T-helper 9 cell (primary cell): ENCODE measurements at regions not wholly inside any gene's neighbourhood (a gene's known extent, or its start where the extent isn't known, plus 50 kb on each side); places are given as distances from the start of the nearest gene placed in this dataset.
"Not testable (repeated sequence)": the region's sequence is repeated elsewhere in the genome, so short reads cannot be mapped to it uniquely, and the experiment has no call there.

ENCODE experiments used
- DNase-seq: peaks from one replicate; pipeline ENCODE4 v3.0.0-alpha.2; 2020

DNA sequence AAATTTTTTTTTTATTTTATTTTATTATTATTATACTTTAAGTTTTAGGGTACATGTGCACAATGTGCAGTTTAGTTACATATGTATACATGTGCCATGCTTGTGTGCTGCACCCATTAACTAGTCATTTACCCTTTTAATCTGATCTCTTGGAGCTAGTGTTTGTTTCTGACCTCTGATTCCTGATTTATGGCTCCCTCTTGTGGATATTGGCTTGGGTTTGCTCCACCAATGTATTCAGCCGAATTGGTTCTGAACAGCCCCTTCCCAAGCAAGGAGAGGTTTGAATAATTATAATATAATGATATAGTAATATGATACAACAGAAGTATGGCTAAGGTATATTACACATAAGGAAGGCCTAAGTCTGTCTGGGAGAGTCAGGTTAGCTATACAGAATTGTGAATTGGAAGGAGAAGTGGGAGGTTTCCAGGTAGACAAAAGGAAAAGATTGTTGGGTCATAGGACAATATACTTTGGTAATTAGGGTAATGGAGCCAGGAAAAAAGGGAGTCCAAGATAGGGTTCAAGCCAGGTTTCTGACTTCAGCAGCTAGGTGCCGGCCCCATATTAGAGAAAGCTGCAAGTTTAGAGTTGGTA is 53.1 kb upstream of the HMCN1 start:
- DNase-seq, result no peak

DNA sequence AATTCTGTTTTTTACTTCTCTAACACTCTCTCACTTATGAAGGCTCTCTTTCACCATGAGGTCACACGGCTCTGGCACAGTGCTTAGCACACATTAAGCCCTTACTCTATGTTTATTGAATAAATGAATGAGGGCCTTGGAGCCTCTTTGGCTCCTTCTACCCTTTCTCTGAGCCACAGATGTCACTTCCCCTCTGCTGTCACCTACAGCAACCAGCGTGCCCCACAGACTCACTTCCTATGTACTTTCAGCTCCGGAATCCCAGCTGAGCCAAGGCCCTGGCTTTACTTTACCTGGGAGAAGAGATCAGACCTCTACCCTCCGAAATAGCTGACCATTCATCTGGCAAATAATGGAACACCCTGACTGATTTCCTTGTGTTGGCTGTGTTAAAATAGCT is 53.7 kb upstream of the HMCN1 start:
- DNase-seq, result no peak

DNA sequence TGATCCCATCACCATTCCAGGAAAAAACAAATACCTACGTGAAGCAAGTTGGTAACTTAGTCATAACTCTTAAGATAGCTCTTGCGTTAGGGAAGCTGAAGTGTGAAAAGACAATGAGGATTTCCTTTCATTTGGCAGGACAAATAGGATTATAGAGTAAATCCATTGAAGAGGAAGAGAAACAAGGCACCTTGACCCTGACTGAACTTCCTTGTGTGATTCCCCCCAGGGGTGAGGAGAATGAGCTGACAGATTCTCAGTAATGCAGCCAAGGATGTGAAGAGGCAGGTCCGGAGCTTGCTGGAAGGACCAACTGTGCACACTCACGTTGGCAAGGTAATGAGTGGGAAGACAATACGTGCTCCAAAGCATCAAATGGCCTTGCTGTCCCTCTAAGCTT is 55.0 kb upstream of the HMCN1 start:
- no peak for DNase-seq

DNA sequence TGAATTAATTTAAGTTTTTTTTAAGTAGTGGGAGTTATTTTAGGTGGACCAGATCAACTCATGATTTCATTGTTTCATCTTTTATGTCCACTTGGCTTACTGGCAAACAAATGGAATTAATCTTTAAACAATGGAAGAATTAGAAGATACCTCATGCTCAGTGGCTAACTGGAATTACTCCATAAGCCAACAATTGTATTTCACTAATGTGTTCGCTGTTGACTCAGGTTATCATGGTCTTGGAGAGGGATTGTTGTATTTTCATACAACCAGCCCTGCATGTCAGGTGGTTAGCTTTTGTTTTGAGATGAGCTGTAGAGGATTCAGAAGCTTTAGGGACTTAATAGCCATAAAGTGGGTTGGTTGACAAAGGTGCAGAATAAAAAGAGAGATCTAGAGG is 57.2 kb upstream of the HMCN1 start:
- DNase-seq, result no peak

DNA sequence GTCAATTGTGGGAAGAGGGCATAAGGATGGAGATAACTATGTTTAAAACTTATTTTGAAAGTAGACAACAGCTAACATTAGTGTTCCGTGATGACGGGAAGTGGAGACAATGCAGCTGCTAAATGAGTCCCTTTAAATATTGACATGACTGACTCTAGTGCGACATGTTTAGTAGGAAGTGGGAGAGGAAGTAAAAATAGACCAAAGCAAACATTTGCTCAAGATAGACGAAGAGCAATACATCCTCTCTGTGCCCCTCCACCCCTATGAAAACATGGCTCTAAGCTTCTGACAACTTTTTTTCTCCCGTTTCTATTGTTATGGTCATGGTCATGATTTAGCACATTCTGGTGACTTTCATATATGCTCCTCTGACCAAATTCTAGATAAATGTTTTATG is 60.0 kb upstream of the HMCN1 start:
- no peak for DNase-seq

DNA sequence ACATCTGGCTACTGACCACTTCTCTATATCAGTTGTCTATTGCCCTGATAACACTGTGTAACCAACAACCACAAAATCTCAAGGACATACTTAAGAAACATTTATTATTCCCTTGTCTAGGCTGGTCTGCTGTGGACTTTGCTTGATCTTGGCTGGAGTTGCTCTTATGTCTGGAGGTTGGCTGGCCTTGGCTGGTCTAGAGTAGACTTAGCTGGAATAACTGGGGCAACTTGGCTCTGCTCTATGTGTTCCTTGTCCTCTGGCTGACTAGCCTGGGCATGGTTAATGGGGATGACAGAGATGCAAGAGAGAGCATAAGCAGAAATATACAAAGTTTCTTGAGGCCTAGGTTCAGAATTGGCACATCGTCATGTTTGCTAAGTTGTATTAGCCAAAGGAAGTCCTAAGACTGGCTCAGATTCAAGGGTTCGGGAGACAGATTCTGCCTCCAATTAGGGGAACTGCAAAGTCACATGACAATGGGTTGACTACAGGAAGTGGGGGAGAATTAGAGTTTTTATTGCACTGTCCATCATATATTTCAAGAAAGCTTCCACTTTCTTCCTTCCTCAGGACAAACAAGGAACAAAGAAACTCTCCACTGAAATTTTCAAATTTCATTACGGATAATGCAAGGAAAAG is 61.4 kb upstream of the HMCN1 start:
- no peak for DNase-seq

DNA sequence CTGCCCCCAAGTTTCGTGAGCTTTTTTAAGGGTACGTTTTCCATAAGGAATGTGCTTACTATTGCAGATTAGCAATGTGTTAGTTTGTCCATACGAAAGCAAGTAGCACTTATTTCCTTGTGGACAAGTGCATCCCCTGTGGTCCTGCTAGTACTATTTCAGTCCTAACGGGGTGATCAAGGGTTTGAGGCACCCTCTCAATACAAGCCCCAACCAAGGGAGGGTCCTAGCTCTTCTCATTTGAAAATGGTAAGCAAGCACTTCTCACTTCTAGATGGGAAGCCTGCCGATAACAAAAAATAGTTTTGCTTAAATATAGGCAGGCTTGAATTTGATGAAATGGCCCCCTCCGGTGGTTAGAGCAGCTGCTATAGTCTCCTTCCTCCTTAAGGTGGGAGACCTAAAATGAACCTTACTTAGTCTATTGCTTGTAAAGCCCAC is 64.0 kb upstream of the HMCN1 start:
- peak; percentile 35 for DNase-seq

DNA sequence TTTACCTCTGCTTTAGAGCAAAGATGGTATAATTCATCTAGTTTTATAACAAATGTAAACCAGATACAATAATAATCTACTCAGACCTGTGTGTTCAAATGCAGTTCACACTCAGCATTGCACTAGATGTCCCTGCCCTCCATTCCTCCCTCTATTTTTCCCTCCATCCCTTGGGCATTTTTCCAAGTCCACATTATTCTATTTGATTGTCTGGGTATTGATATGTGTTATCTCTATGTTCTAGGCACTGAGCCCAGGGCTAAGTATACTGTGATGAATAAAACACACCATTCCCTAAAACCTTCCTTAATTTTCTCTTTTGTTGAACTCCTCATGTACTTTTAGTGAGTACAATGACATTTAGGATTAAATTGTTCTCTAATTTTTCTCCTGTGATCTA is 66.2 kb upstream of the HMCN1 start:
- DNase-seq, result no peak

DNA sequence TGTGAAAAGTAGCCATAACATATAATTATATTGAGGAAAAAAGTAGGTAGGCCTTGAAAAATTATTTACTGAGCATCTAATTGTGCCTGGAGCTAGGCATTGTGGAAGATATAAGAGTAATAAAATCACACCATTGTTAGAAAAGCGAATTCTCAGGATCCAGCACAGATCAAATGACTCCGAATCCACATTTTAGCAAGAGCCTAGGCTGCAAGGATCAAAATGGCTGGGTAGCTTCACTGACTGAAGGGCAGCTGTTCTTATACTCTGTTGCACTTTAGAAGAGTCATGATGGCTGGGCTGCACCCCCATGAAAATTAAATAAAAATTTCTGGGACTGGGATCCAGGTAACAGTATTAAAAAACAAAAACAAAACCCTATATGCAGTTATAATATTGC is 67.6 kb upstream of the HMCN1 start:
- no peak for DNase-seq

DNA sequence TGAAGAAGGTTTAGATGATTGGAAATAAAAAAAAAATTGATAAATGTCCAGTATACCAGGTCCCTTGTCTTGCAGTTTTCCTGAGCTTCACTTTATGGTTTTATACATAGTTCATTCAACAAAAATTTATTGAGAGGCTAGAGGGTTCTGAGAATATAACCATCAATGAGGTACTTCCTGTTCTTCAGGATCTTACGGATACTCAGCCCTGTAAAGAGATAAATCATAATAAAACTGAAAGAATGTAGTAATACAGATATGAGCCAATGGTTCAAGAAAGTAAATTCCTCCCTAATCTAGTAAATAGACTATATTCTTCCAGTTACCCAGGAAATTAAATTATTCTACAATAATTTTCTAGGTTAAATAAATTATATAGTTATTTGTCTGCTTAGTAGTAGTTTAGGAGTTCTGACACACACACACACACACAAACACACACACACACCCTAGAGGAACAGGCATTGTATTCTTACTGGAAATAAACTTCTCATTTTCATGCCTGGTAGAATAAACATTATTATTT is 70.4 kb upstream of the HMCN1 start:
- DNase-seq, result no peak

DNA sequence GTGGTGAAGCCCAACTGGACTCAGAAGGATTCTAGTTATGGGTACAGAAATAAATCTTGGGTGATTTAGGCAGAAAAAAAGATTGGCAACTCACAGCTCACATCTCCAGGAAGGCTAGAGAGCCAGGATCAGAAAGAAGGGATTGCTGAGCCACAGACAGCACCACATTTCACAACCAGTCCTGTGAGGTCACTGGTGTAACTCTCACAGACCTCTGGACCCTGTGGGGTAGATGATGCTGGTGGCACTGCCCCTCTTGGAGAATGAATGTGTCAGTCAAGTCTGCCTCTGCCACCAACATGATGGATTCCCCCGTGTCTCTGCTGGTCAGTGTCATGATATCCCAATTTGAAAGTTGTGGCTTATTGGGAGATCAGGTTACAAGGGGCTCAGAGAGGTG is 70.9 kb upstream of the HMCN1 start:
- no peak for DNase-seq

DNA sequence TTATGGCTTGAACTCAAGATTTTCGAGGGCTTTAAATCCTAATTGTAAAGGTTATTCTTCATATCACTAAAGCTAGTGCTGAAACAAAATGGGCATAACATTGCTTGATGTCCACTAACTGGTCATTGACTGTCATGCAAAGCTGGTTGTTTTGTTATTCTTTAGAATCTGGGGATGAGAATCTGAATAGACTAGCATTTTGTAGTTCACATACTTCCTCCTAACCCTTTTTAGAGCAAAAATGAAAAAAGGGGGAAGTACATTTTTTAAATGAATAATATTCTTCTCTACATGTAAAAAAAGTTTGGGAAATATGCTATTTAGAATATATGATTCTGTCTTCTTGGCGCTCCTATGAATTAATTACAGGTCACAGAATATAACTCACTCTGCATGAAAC is 72.2 kb upstream of the HMCN1 start:
- no peak for DNase-seq

DNA sequence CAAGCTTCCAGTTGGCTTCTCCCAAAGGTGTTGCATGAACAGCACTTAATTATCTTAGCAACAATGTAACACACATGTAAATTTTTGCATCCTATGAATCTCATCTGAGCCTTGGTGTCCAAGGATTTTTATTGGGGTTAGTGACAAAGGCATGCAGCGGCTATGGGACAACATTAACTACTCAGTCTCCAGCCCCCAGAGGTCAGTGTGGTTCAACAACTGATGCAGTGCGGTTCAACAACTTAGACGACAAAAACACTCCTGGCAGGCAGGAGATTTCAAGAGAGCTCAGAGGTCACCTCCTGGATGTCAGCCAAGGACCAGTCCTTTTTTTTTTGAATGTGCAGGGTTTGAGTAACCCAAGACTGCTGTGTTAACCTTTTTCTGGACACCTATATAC is 77.5 kb upstream of the HMCN1 start:
- DNase-seq, result no peak

DNA sequence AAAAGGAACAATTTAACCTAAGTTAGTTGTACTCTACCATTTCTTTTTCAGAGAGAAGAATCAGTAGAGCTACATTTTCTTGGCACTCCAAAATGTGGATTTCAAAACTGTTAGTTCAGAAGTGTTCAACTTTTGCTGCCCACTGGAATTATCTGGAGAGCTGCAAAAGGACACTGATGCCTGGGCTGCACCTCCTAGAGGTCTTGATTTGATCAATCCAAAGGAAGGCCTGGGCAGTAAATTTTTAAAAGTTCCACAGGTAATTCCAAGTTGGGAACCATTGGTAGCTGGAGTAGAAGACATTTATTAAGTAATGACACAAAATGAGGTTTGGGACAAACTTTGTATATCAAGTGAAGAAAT is 79.3 kb upstream of the HMCN1 start:
- DNase-seq, result no peak

DNA sequence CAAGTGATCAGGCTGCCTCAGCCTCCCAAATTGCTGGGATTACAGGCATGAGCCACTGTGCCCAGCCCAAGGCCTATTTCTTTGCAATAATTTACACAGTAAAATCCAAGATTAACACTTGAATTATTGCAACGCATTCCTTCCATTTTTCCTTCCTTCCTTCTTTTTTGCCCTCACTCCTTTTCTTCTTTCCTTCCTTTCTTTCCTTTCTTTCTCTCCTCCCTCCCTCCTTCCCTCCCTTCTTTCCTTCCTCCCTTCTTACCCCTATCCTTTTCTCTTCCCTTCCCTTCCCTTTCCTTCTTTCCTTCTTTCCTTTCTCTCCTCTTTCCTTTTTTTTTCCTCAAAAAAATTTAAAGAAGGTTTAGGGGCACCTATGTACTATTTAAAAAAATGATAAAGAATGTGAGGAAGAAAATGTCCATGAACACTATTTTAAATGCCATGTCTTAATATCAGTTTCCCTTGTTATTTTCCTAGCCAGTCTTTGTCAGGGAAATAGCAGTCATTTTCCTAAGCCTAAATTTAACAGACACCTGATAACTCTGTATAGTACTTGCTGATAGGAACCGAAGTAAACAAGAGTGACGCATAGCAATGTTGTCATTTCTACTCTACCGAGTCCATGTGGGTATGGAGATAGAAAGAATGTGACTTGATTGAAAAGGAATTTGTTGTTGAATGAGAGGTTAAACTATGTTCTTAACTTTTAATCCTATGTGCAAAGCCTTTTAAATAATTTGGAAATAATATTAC is 79.8 kb upstream of the HMCN1 start:
- no peak for DNase-seq

DNA sequence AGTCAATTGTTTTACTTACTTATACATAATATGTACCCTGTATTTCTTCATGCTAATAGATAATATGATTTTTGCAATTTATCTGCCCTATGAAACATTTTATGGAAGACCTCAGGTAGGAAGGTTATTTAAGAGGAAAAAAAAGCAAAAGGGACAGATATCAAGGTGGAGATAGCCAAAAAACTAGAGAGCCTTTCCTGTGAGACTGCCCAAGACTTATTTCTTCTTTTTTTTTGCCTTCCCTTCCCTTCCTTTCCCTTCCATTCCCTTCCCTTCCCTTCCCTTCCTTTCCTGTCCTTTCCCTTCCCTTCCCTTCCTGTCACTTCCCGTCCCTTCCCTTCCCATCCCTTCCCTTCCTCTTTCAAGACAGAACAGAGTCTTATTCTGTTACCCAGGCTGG is 80.6 kb upstream of the HMCN1 start:
- DNase-seq, result no peak

DNA sequence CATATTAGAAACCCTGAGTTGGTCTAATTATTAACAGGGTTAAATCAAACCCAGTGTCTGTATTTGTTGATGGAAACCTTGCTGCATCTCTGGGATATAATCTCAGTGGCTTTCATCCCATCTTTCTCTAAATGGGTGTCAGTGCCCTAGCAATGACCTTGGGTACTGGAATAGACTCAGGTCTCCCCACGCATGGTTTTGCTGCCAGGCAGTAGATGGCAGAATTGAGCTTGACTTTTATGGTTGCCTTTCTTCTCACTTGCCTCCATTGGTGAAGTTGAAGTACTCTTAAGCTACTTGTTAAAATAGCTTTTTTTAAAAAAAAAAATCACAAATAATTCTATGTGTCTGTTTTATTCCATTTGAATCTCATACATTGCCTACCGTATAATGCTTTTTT is 81.8 kb upstream of the HMCN1 start:
- DNase-seq, result no peak

DNA sequence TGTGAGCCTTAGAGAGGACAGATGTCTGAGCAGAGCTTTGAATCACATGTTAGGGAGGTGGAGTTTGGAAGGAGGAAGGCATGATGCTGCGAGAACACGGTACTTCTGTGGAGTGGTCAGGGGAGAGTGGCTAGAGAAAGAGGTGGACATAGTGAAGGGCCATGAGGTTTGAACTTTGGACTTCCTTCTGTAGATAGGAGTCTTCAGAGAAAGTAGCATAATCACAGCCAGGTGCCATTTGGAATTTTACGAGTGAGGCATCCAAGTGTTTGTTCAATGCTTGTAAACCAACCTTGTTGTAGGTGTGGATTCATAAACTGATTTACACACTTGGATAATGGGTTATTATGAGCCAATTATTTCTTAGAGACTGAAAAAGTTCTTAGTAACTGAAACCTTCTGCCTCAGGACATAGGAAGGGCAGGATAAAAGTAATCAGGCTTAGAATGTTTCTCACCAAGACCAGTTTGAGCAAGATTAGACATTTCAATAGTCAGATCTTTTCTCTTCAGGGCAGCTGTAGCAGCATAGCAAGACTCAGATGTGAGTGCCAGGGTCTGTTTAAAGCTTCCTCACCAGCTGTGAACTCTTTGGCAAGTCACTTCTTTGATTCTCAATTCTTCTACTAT is 83.5 kb upstream of the HMCN1 start:
- DNase-seq, result no peak

DNA sequence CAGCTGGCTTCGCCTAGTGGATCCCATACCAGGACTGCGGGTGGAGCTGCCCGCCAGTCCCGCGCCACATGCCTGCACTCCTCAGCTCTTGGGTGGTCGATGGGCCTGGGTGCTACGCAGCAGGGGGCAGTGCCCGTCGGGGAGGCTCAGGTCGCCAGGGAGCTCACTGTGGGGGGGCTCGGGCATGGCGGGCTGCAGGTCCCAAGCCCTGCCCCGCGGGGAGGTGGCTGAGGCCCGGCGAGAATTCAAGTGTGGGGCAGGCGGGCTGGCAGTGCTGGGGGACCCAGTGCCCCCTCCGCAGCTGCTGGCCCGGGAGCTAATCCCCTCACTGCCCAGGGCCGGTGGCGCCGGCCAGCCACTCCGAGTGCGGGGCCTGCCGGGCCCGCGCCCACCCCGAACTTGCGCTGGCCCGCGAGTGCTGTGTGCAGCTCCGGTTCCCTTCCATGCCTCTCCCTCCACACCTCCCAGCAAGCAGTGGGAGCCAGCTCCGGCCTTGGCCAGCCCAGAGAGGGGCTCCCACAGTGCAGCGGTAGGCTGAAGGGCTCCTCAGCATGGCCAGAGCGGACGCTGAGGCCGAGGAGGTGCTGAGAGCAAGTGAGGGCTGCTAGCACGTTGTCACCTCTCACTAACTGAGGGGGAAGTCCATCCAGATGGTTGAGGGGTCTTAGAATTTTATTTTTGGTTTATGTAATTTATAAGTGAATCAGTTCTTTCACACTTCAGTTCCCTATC is 85.2 kb upstream of the HMCN1 start:
- no peak for DNase-seq

DNA sequence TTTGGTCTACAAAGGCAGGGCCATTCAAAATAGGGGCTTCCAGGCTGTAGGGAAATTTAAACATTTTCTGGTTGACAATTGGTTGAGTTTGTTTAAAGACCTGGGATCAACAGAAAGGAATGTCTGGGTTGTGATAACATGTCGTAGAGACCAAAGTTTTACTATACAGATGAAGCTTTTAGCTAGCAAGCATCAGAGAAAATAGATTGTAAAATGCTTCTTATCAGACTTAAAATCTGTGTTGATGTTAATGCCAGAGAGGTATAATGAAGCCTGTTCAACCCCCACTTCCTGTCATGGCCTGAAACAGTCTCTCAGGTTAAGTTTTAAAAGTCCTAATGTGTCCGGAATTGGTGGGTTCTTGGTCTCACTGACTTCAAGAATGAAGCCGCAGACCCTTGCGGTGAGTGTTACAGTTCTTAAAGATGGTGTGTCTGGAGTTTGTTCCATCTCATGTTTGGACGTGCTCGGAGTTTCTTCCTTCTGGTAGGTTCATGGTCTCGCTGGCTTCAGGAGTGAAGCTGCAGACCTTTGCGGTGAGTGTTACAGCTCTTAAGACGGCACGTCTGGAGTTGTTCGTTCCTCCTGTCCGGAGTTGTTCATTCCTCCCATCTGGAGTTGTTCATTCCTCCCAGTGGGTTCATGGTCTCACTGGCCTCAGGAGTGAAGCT is 86.5 kb upstream of the HMCN1 start:
- DNase-seq, result not testable (repeated sequence)

DNA sequence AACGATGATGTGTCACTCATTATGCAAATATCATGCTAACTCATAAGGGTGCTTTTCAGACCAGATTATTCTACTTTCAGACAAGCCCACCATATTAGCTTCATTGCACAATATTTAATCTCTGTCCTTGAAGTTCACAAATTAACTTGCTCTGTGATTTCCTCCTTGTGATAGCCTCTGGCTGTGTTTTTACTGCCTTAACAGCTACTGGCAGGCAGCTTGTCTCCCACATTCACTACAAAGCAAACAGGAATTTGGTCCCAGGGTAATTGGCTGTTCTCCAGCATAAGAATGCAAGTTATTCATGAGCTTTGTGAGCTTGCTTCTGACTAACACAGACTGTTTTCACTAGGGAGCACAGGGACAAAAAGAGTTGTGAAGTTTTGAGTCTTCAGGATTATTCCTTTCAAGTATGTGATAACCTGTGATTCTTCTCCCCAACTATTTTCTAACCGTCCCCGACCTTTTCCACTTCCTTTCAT is 87.9 kb upstream of the HMCN1 start:
- no peak for DNase-seq

DNA sequence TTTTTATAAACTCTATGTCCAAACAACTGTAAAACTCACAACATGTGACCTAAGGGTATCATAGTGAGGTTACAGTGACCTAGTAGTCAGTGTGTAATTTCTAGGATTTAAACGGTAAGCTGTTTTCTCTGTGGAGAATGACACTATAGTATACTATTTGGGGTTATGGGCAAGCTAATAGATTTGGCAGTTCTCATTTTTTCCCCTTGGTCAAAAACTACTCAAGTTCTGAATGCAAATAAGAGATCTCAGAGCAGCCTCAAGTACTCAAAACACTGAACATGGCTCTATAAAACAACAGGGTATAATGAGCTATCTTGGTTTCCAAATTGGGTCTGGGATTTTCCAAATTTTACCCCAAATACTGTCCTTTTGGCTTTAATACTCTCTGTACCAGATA is 88.5 kb upstream of the HMCN1 start:
- no peak for DNase-seq
